ENCODE measurements at regions not wholly inside any gene's neighbourhood (a gene's known extent, or its start where the extent isn't known, plus 50 kb on each side); places are given as distances from the start of the nearest gene placed in this dataset.
"Not testable (repeated sequence)": the region's sequence is repeated elsewhere in the genome, so short reads cannot be mapped to it uniquely, and the experiment has no call there.

GRCh38 chr10:108033518-108033917, 869.0 kb upstream of the SORCS1 start:
- DNase-seq (ENCODE audit: low spot score) = not testable (repeated sequence)

- no peak for DNase-seq (ENCODE audit: low spot score)
These were observed 867.0 kb upstream of the SORCS1 start for GRCh38 chr10:108031505-108031904.

- DNase-seq (ENCODE audit: low spot score) = no peak
These were observed 850.3 kb upstream of the SORCS1 start for GRCh38 chr10:108014902-108015177.

- no peak for DNase-seq (ENCODE audit: low spot score)
These were observed 849.8 kb upstream of the SORCS1 start for GRCh38 chr10:108014145-108014901.

GRCh38 chr10:108005627-108006026, 841.1 kb upstream of the SORCS1 start:
- DNase-seq (ENCODE audit: low spot score) = no peak

- no peak for DNase-seq (ENCODE audit: low spot score)
These were observed 839.1 kb upstream of the SORCS1 start for GRCh38 chr10:108003576-108003975.

GRCh38 chr10:108003061-108003460, 838.6 kb upstream of the SORCS1 start:
- DNase-seq (ENCODE audit: low spot score) = no peak

GRCh38 chr10:108000365-108000764, 835.9 kb upstream of the SORCS1 start:
- no peak for DNase-seq (ENCODE audit: low spot score)

GRCh38 chr10:107994621-107995270, 830.2 kb upstream of the SORCS1 start:
- DNase-seq (ENCODE audit: low spot score) = no peak

GRCh38 chr10:107986571-107986970, 822.1 kb upstream of the SORCS1 start:
- DNase-seq (ENCODE audit: low spot score) = no peak

GRCh38 chr10:107984581-107984980, 820.1 kb upstream of the SORCS1 start:
- no peak for DNase-seq (ENCODE audit: low spot score)

- DNase-seq (ENCODE audit: low spot score) = no peak
These were observed 819.6 kb upstream of the SORCS1 start for GRCh38 chr10:107984149-107984548.

- DNase-seq (ENCODE audit: low spot score) = no peak
These were observed 813.9 kb upstream of the SORCS1 start for GRCh38 chr10:107978455-107978854.

GRCh38 chr10:107971973-107972372, 807.5 kb upstream of the SORCS1 start:
- no peak for DNase-seq (ENCODE audit: low spot score)

- DNase-seq (ENCODE audit: low spot score) = no peak
These were observed 806.9 kb upstream of the SORCS1 start for GRCh38 chr10:107971411-107971810.

- no peak for DNase-seq (ENCODE audit: low spot score)
These were observed 806.0 kb upstream of the SORCS1 start for GRCh38 chr10:107970512-107970911.

- DNase-seq (ENCODE audit: low spot score) = no peak
These were observed 805.4 kb upstream of the SORCS1 start for GRCh38 chr10:107969936-107970335.

GRCh38 chr10:107966826-107967225, 802.3 kb upstream of the SORCS1 start:
- no peak for DNase-seq (ENCODE audit: low spot score)

GRCh38 chr10:107952649-107953556, 788.4 kb upstream of the SORCS1 start:
- no peak for DNase-seq (ENCODE audit: low spot score)

GRCh38 chr10:107950411-107951062, 786.0 kb upstream of the SORCS1 start:
- not testable (repeated sequence) for DNase-seq (ENCODE audit: low spot score)

- DNase-seq (ENCODE audit: low spot score) = no peak
These were observed 778.3 kb upstream of the SORCS1 start for GRCh38 chr10:107942826-107943225.

GRCh38 chr10:107933076-107933475, 768.6 kb upstream of the SORCS1 start:
- DNase-seq (ENCODE audit: low spot score) = no peak

Data from mucosa of gallbladder (tissue), 1 donor.